ENCODE measurements at regions not wholly inside any gene's neighbourhood (a gene's known extent, or its start where the extent isn't known, plus 50 kb on each side); places are given as distances from the start of the nearest gene placed in this dataset.

GRCh38 chr15:95129574-95129973 lies 898.2 kb downstream of the MCTP2 start:
- TF ChIP-seq CTCF (IDR thresholded peaks at IDR 0.05) (no peak), POLR2A (IDR thresholded peaks at IDR 0.05) (no peak), POLR2AphosphoS5 (IDR thresholded peaks at IDR 0.05) (no peak)
